Breast epithelium (tissue), 4 donors: ENCODE measurements at regions not wholly inside any gene's neighbourhood (a gene's known extent, or its start where the extent isn't known, plus 50 kb on each side); places are given as distances from the start of the nearest gene placed in this dataset.
"Not testable (repeated sequence)": the region's sequence is repeated elsewhere in the genome, so short reads cannot be mapped to it uniquely, and the experiment has no call there.

ENCODE experiments used
- DNase-seq, 2 donors: peaks; one replicate each; pipeline ENCODE4 v3.0.0-alpha.2; 2019; ENCODE audit warnings: low spot score in 2 of 2
- H3K27ac ChIP-seq, 2 donors: fragments of 200-600 bp; sonication (generic) in 1 of 2; one replicate each; pipeline ENCODE4 v1.5.1; 2016 to 2019; ENCODE audit warnings: mild to moderate bottlenecking in 1 of 2
- H3K27me3 ChIP-seq, 2 donors: fragments of 200-600 bp; sonication (generic) in 1 of 2; one replicate each; pipeline versions ENCODE4 v1.5.1 to v1.6.0; 2017 to 2019; ENCODE audit warnings: control low read depth in 1 of 2, mild to moderate bottlenecking in 1 of 2
- H3K36me3 ChIP-seq: fragments of 200-600 bp; one replicate; pipeline ENCODE4 v1.5.1; 2019
- H3K4me1 ChIP-seq, 2 donors: fragments of 200-600 bp; sonication (generic); one replicate each; pipeline ENCODE4 v1.5.1; 2016 to 2019; ENCODE audit warnings: control low read depth in 1 of 2
- H3K4me3 ChIP-seq, 3 donors: fragments of 200-600 bp; sonication (generic); 1 replicate in 2 of 3; 2 replicates in 1 of 3; pipeline ENCODE4 v1.5.1; 2016 to 2019; ENCODE audit warnings: mild to moderate bottlenecking in 3 of 3, moderate library complexity in 2 of 3
- H3K9me3 ChIP-seq, 2 donors: fragments of 200-600 bp; sonication (generic) in 1 of 2; one replicate each; pipeline ENCODE4 v1.5.1; 2016 to 2019; ENCODE audit warnings: control low read depth in 1 of 2
- POLR2A ChIP-seq: fragments of 450-650 bp; IDR thresholded peaks from one replicate; pipeline ENCODE4 v1.6.1; 2016; ENCODE audit warnings: antibody characterized with exemption, mild to moderate bottlenecking, moderate library complexity
- POLR2AphosphoS5 ChIP-seq, 3 donors: sonication (generic); formaldehyde crosslinking; IDR thresholded peaks; one replicate each; pipeline ENCODE4 v1.6.1; 2017; ENCODE audit warnings: antibody characterized with exemption in 3 of 3
- intact Hi-C: fragments of 100-400 bp; cut with DNase I; formaldehyde crosslinking; loops from one replicate; pipeline ENCODE4 v1.15.1; 2023; ENCODE audit warnings: low total_unique reads
- TF ChIP-seq, protein P1 (sequence below), 3 donors: fragments of 450-650 bp; IDR thresholded peaks; one replicate each; pipeline ENCODE4 v1.5.1; 2016 to 2017; ENCODE audit warnings: antibody characterized with exemption in 3 of 3, mild to moderate bottlenecking in 3 of 3, moderate library complexity in 3 of 3

DNA sequence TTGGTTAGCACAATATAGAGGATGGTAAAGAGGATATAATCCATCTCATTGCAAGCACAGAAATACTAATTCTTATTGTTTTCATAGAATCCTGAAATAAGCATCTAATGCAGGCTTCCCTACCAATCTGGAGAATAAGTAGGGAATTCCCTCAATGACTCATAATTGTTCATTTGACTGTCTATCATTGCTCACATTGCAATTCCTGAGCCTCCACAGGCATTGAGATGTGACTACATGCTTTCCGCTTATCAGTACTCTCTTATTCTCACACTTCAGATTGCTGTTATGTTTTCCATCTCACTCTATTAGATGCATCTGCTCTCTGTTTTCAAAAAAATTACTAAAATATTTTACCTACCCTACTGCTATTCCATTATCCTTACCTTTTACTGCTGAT is 216.2 kb upstream of the PRSS16 start:
- H3K4me3 ChIP-seq = no peak overlapping the region
- TF ChIP-seq POLR2A (no peak), POLR2AphosphoS5 (IDR thresholded peaks at IDR 0.05) (no peak)
- TF ChIP-seq, protein P1, sequence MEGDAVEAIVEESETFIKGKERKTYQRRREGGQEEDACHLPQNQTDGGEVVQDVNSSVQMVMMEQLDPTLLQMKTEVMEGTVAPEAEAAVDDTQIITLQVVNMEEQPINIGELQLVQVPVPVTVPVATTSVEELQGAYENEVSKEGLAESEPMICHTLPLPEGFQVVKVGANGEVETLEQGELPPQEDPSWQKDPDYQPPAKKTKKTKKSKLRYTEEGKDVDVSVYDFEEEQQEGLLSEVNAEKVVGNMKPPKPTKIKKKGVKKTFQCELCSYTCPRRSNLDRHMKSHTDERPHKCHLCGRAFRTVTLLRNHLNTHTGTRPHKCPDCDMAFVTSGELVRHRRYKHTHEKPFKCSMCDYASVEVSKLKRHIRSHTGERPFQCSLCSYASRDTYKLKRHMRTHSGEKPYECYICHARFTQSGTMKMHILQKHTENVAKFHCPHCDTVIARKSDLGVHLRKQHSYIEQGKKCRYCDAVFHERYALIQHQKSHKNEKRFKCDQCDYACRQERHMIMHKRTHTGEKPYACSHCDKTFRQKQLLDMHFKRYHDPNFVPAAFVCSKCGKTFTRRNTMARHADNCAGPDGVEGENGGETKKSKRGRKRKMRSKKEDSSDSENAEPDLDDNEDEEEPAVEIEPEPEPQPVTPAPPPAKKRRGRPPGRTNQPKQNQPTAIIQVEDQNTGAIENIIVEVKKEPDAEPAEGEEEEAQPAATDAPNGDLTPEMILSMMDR (IDR thresholded peaks at IDR 0.05) = no peak
- no peaks in the 10 kb centered on the region for H3K4me1 ChIP-seq
- no peaks in the 10 kb centered on the region for H3K36me3 ChIP-seq
- H3K9me3 ChIP-seq = no peaks in the 10 kb centered on the region
- no peak overlapping the region for H3K27ac ChIP-seq
- no peaks in the 10 kb centered on the region for H3K27me3 ChIP-seq
- no peak for DNase-seq
- intact Hi-C loops = no loop called here

DNA sequence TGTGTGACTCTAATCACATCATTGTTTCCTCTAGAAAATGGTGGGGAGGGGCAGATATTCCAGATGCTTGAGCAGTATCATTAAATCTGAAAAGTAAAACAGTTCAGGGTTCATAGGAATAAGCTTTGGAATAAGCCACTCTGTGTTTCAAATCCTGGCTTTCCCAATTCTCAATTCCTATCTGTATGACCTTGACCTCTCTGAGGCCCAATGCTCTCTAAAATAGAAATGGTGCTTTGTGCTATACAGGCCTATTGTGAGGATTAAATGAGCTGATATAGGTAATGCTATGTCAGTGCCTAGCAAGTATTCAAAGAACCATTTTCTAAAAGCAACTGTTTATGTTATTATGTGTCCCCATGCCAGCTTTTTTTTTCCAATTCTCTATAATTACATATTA is 209.0 kb upstream of the PRSS16 start:
- no peak overlapping the region for H3K27ac ChIP-seq
- no peak for DNase-seq
- H3K4me3 ChIP-seq = no peak overlapping the region
- intact Hi-C loops = no loop called here
- H3K36me3 ChIP-seq = no peaks in the 10 kb centered on the region
- H3K27me3 ChIP-seq = no peaks in the 10 kb centered on the region
- no peak for TF ChIP-seq POLR2AphosphoS5 (IDR thresholded peaks at IDR 0.05)
- TF ChIP-seq, protein P1 (IDR thresholded peaks at IDR 0.05) = no peak
- no peak for TF ChIP-seq POLR2A
- no peaks in the 10 kb centered on the region for H3K4me1 ChIP-seq
- H3K9me3 ChIP-seq = no peaks in the 10 kb centered on the region

DNA sequence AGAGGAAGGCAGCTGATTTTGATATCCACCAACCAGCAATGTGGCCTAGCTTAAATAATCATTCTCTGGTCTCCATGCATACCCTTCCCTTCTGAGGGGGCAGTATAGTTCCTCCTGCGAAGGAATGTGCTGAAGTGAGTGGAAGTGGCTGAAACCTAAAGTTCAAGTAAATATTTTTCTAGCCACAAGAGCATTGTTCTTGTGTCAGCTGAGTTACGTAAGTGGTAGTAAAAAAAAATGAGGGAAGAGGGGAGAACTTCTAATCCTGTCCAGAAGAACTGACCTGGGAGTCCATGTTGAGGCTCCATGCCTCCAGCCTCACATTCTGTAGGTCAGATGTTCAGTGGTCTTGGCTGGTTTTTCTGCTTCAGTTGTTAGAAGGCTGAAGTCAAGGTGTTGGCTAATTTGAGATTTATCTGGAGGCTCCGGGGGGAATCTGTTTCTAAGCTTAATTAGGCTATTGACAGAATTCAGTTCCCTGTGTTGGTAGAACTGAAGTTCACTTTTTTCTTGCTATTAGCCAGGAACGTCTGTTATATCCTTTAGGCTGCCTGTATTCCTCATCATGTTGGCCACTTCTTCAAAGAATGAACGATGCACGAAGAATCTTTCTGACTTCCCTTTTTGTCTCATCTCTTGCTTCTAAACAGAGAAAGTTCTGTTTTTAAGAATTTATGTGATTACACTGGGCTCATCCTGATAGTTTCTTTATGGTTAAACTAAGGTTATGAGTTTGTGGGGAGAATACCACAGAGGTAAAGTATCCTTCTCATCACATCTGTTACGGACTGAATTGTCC is 207.1 kb upstream of the PRSS16 start:
- Histone ChIP-seq H3K27ac (no peak overlapping the region), H3K27me3 (no peaks in the 10 kb centered on the region), H3K36me3 (no peaks in the 10 kb centered on the region), H3K4me3 (no peak overlapping the region), H3K4me1 (no peaks in the 10 kb centered on the region), H3K9me3 (peaks cover 0 to 5% of the 10 kb centered on the region in 2 donors)
- TF ChIP-seq POLR2AphosphoS5 (IDR thresholded peaks at IDR 0.05) (no peak), POLR2A (no peak)
- TF ChIP-seq, protein P1 (IDR thresholded peaks at IDR 0.05) = no peak
- intact Hi-C loops = no loop called here
- DNase-seq = no peak

DNA sequence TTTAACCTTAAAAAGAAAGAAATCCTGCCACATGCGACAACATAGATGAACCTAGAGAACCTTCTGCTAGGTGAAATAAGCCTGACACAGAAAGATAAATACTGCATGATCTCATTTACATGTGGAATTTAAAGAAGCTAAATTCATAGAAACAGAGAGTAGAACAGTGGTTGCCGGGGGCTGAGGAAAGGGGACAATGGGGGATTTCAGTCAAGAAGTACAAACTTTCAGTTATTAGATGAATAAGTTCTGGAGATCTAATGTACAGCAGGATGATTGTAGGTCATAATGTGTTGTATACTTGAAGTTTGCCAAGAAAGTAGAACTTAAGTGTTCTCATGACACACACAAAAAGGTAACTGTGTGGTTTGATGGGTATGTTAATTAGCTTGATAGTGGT is 204.3 kb upstream of the PRSS16 start:
- no peaks in the 10 kb centered on the region for H3K36me3 ChIP-seq
- DNase-seq = no peak
- H3K9me3 ChIP-seq = peaks cover 0 to 7% of the 10 kb centered on the region in 2 donors
- H3K4me3 ChIP-seq = no peak overlapping the region
- no peak overlapping the region for H3K27ac ChIP-seq
- H3K4me1 ChIP-seq = no peaks in the 10 kb centered on the region
- TF ChIP-seq POLR2A = no peak
- intact Hi-C loops = no loop called here
- H3K27me3 ChIP-seq = no peaks in the 10 kb centered on the region

DNA sequence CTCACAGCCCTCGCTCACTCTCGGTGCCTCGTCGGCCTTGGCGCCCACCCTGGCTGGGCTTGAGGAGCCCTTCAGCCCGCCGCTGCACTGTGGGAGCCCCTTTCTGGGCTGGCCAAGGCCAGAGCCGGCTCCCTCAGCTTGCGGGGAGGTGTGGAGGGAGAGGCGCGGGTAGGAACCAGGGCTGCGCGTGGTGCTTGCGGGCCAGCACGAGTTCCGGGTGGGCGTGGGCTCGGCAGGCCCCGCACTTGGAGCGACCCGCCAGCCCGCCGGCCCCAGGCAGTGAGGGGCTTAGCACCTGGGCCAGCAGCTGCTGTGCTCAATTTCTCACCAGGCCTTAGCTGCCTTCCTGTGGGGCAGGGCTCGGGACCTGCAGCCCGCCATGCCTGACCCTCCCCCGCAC is 202.4 kb upstream of the PRSS16 start:
- DNase-seq, H3K27ac ChIP-seq, H3K9me3 ChIP-seq, H3K27me3 ChIP-seq, H3K4me1 ChIP-seq, H3K36me3 ChIP-seq, H3K4me3 ChIP-seq, intact Hi-C loops: not testable (repeated sequence)

DNA sequence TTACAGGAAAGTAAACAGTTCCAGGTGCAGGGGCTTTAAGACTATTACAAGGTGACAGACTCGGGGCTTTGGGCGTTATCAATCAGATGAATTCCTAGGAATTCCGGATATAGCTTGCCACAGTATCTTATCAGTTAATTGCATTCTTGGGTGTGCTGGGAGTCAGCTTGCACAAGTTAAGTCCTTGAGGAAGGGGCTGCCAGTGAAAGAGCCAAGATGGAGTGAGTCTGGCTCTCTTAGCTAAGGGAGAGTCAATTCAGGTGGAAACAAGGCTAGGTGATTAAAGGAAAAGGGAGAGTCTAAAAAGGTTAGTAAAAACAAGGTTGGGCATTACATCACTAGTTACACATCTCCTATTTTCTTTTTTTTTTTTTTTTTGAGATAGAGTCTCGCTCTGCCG is 199.8 kb upstream of the PRSS16 start:
- intact Hi-C loops, DNase-seq, H3K36me3 ChIP-seq, H3K27me3 ChIP-seq, H3K27ac ChIP-seq, H3K9me3 ChIP-seq, H3K4me3 ChIP-seq, H3K4me1 ChIP-seq: not testable (repeated sequence)
